NCI-H82 (cell line): ENCODE measurements at regions not wholly inside any gene's neighbourhood (a gene's known extent, or its start where the extent isn't known, plus 50 kb on each side); places are given as distances from the start of the nearest gene placed in this dataset.
A peak's percentile ranks its signal among the peaks of the same experiment; 100 is the strongest.

Source experiments
- DNase-seq: peaks from one replicate; lab custom pipeline; 2025; lab: John Stamatoyannopoulos, UW

GRCh38 chr12:85509081-85509856 is 229.2 kb downstream of the ALX1 start:
- DNase-seq, result no peak

GRCh38 chr12:85509857-85510256 is 229.8 kb downstream of the ALX1 start:
- DNase-seq, result no peak

DNA sequence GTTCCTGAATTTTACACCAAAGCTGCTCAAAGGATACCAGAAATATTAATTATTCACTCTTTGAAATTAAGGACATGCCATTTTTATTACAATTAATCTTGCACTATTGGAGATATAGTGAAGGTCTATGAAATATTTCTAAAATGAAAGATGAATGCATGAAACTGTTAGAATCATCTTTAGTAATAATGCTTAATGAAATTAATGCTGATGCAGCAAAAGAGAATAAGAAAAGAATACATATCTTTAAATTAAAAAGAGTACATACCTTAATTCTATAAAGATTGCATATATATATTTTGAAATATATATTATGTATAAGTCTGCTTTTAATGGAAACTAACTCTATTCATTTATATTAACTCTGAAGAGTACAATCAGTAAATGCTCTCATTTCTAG is 236.0 kb downstream of the ALX1 start:
- no peak for DNase-seq

DNA sequence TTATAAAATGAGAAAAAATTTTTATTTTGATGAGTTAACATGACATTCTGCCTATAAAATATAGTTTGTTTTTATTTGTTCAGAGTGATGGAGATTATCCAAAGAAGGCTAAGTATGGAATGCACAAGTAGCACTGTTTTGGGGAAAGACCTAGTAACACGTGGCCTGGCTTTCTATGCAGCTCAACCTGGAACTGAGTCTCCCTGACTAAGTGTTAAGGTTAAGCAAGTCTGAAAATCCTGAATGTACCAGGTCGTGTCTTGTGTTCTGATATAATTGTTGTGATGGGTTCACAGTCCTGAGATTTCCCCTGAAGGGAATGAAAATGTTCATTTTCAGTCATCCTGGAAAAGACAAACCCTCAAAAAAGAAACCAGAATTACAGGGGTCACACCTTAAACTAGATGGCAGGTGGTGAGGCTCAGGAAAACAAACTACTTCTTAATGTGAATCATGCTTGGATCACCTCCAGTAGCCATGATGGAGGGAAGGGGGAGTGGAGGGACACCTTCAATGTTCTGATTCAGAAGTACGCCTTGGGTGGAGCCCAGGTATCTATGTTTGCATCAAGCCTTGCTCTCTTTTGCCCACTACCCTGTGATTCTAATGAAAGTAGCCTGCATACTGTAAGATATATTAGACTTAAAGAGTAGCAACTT is 236.8 kb downstream of the ALX1 start:
- no peak for DNase-seq

DNA sequence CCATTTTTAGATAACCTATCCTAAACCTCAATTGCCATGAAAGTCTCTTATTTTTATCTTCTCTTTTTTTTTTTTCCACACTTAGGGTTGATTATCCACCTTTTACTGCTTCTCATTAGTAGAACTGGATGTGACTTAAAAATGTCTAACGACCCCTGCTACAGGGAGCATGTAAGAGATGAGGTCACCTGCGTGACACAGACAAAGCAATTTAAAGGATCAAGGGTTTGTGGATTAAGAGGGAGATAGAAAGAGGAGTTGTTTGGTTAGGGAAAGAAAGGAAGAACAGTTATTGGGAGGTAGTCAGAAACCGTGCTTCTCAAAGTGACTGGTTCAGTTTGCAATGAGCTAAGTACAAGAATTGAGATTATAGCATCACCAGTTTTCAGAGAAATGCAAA is 239.1 kb downstream of the ALX1 start:
- peak; percentile 22 for DNase-seq

GRCh38 chr12:85523197-85523596 is 243.2 kb downstream of the ALX1 start:
- DNase-seq, result no peak

DNA sequence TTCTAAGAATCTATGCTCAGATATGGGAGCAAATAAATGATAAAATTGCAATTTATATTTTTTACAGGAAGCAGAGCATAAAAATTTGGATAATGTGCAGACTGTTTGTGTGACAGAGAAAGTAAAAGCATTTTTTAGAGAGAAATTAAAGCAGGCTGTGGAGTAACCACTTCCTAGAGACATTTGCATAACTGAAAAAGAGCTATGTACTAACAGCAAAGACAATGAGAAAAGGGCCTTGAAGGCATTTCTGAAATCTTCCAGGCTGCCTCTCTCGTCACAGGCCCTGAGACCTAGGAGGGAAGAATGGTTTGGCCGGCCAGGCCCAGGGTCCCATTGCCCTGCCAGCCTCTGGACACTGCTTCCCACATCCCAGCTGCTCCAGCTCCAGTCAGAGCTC is 247.2 kb downstream of the ALX1 start:
- no peak for DNase-seq

DNA sequence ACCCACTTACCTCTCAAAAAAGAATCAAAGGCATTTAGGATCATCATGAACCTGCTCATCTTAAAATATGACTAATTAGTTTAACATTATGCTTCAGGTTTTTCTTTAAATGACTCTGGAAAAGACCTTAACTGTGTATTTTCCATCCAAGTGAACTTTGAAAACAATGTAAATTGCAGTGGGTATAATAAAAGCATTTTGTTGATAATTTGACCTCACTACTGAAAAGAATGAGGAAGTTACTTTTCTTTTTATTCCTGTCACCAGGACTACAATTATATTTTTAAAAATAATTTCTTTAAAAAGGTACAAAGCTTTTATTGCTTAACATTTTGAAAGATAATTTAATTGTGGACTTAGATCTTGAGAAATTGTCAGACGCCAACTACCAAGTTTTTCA is 249.9 kb downstream of the ALX1 start:
- no peak for DNase-seq

DNA sequence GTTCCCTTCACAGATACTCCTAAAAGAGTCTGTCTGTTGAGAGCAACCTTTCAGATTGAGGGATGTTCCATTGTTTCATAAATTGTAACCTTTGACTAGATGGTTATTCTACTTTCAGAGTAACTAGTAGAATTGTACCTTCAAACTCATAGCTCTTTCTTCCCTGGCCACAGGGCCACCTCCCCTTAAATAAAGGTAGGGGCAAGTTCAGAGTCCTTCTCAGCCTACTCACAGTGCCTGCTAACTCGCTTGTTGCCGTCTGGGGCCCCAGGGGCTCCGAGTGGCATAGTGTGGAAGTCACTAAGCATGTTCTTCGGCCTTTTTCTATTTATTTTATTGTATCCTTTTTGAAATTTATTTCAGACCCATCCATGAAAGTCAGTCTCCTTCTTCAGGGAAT is 250.4 kb downstream of the ALX1 start:
- DNase-seq, result no peak

GRCh38 chr12:85531341-85531740 is 251.3 kb downstream of the ALX1 start:
- no peak for DNase-seq

DNA sequence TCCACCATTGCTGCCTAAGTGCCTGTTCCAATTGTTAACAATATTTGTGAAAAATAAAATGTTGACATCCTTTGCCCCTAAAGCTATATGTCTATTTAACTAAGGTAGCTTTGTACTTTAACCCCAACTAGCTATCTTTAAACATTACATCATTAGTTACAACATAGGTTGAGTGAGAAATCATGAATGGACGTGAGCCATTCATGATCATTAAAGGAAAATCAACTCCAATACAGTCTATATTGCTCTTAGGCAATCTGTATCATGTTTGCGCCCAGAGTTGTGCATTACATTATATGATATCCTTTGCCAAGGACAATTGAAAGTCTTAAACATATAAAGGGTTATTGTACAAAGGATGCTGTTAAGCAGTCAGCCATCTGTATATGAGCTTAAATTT is 269.6 kb downstream of the ALX1 start:
- DNase-seq, result no peak

- no peak for DNase-seq
Observed at GRCh38 chr12:85550924-85551323, 270.9 kb downstream of the ALX1 start.

DNA sequence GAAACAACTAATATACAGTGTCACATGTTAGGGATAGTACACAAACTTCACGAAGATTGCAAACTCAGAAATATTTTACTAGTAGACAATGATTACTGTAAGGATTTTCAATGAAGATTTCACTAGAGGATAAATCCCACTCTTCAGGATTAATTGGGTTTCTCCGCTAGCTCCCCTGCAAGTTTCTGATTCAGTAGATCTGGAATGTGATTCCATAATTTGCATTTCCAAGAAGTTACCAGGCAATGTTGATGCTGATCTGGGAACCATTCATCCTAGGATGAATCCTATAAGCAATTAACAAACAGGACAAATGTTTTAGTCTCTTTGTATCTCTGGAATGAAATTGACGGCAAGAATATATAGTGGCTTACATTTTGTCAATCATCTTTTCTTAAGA is 272.4 kb downstream of the ALX1 start:
- no peak for DNase-seq

DNA sequence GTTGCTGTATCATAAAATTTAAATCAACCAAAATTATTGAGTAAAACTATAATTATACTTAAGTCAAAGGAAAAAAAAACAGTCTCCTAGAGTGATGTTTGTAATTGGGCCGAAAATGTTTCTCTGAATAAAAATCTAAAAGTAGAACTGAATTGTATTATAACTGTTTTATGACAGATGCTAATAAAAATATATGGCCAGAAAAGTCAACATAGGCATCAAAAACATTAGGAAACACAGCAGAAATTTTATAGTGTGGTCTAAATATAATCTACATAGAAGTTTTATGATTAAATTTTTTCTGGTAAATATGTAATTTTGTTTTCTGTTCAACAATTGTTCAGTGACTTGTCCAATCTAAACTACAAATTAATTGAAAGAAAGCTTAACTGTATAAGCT is 277.8 kb downstream of the ALX1 start:
- no peak for DNase-seq

DNA sequence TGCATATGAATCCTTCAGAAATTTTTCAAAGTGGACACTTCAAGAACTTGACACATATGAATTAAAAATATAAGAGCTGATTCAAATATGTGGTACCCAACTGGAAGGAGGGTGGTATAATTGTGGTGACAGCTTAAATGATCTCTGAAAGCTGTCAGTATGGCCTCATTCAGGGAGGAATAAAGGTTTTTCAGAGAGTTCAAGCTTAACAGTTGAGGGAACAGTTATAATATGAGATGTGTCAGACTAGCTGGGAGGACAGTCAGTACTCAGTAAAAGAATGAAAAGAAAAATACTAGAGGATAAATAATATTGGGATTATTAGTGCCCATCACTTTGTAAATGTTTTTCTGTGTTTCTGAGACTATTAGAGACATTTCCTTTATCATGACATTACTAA is 277.5 kb downstream of the RASSF9 start:
- DNase-seq, result no peak

GRCh38 chr12:85559127-85559526 is 277.1 kb downstream of the RASSF9 start:
- no peak for DNase-seq

GRCh38 chr12:85559536-85559935 is 276.7 kb downstream of the RASSF9 start:
- DNase-seq, result no peak

- no peak for DNase-seq
Observed at GRCh38 chr12:85562765-85563164, 273.4 kb downstream of the RASSF9 start.

DNA sequence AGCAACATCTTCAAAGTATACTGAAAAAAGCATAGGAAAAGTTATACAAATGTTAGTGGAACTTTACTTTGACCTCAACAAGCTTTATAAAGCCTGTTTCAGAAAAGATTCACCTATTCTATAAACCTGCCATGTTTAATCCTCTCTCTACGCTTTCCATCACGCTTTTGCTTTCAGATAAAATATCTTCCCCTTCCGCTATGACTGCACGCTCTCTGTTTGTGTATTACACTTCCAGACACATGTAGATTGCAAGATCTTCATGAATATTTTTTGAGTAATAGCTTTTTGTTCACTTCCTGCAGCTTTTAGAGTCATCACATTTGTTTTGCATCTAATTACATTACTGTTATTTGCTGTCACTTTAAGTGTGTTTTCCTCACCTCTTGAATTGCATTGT is 271.4 kb downstream of the RASSF9 start:
- DNase-seq, result no peak

- DNase-seq, result no peak
Observed at GRCh38 chr12:85568395-85569103, 267.7 kb downstream of the RASSF9 start.

- no peak for DNase-seq
Observed at GRCh38 chr12:85569261-85569660, 266.9 kb downstream of the RASSF9 start.

- no peak for DNase-seq
Observed at GRCh38 chr12:85572956-85573355, 263.3 kb downstream of the RASSF9 start.

DNA sequence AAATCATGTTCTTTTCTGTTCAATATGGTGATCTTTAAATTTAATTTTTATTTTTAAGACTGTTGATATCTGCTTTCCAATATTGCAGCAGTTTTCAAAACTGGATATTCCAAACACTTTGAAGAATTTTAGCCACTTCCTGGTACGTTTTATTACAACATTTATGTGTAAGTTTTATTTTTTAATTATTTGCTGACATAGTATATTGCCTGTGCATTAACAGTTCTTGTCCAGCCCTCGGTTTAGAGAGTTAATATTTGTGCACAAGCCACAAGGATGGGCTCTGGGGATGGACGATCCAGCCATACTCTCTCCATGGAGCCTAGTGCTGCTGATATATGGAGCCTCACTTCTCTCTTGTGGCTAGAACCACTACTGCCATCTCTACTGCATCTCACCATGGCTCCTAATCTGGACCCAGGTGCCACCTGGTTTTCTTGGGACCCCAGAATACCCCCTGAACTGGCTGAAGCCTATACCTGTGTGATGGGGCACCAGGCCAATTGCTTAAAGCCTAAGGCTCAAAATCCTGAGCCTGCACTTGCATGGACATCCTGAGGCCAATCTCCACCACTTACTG is 262.5 kb downstream of the RASSF9 start:
- no peak for DNase-seq
